ENCODE measurements at regions not wholly inside any gene's neighbourhood (a gene's known extent, or its start where the extent isn't known, plus 50 kb on each side); places are given as distances from the start of the nearest gene placed in this dataset.

DNA sequence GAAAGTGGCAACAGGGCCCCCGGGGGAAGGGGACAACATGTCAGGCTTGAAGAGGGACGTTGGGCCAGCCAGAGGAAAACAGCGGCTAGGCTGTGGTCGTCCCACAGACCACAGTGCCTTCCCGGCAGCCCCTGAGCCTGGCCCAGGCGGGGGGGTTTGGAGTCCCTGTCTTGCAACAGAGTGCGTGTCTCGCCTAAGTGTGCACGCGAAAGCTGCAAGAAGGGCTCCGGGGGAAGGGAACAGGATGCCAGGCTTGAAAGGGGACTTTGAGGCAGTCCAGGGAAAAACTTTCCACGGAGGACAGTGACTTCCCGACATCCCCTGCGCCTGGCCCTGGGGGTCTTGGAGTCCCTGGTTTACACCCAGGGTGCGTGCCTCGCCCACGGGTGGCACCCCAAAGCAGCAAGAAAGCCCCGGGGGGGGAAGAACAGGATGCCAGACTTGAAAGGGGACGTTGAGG, 157.5 kb upstream of the ALG10B start:
- no peak for TF ChIP-seq POLR2A (IDR thresholded peaks at IDR 0.05; ENCODE audit: low read depth, low read length)
- TF ChIP-seq POLR2AphosphoS5 (IDR thresholded peaks at IDR 0.05; ENCODE audit: low read depth, low read length): no peak
